ENCODE measurements at regions not wholly inside any gene's neighbourhood (a gene's known extent, or its start where the extent isn't known, plus 50 kb on each side); places are given as distances from the start of the nearest gene placed in this dataset.
A peak's percentile ranks its signal among the peaks of the same experiment; 100 is the strongest.

DNA sequence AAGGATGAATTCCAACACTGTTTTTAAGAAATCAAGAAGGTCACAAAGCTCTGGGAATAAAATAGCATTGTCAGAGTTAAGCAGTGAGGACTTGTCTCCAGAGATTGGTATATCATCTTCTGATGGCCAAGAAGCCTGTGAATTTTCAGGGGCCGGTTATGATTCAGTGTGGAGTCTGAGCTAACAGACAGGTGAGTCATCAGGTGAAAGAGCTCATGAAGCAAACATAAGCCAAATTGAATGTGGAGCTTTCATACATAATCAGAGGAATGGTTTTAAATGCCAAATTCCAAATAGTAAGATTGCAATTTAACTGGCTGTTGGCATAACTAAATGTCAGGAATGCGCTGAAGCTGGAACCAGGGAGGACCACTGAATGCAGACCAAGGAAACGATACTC lies 494.2 kb downstream of the MTRR start:
- DNase-seq = no peak
- Histone ChIP-seq H3K4me3 (ENCODE audit: insufficient read depth, low read depth, low read length) (no peak overlapping the region), H3K36me3 (replicated peaks; ENCODE audit: control insufficient read depth, insufficient read depth, low read length) (no peaks in the 10 kb centered on the region), H3K27me3 (ENCODE audit: control insufficient read depth, insufficient read depth, low read length) (no peaks in the 10 kb centered on the region)

DNA sequence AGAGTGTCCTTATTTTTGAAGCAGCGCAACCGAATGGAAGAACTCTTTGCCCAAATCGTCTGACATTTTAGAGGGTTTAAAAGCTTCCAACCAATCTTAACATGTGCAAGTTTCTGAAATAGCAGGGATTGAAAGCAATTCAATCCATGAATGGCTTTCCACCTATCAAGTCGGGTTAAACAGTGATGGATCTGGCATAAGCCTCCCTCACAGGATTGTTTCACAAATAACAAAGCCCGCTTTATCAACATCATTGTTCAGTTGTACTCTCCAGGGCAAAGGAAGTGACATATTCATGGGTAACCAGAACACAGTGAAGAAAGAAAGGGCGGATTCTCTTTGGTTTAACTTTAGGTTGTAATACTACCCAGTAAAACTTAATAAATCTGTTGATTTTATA lies 497.3 kb downstream of the MTRR start:
- DNase-seq = no peak
- Histone ChIP-seq H3K27me3 (ENCODE audit: control insufficient read depth, insufficient read depth, low read length) (no peaks in the 10 kb centered on the region), H3K4me3 (ENCODE audit: insufficient read depth, low read depth, low read length) (no peak overlapping the region), H3K36me3 (replicated peaks; ENCODE audit: control insufficient read depth, insufficient read depth, low read length) (no peaks in the 10 kb centered on the region)

DNA sequence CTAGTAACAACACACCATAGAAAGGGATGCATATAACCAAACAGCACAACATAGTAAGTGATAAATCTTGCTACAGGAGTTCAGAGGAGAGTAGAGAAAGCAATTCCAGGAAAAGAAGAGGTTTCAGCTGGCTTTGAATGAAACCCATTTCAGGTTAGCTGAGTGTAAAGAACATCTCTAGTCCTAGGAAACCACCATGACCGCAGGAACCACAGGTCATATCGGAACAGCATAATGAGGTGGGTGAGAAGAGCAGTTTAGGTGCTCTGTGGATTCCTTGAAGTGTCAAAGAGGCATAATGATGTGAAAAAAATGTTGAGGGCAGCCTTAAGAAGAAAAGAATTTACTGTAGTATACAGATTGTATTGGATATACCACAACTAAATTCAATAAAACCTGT lies 507.5 kb downstream of the MTRR start:
- no peaks in the 10 kb centered on the region for H3K36me3 ChIP-seq (replicated peaks; ENCODE audit: control insufficient read depth, insufficient read depth, low read length)
- H3K4me3 ChIP-seq (ENCODE audit: insufficient read depth, low read depth, low read length) = no peak overlapping the region
- no peak for DNase-seq
- no peaks in the 10 kb centered on the region for H3K27me3 ChIP-seq (ENCODE audit: control insufficient read depth, insufficient read depth, low read length)

DNA sequence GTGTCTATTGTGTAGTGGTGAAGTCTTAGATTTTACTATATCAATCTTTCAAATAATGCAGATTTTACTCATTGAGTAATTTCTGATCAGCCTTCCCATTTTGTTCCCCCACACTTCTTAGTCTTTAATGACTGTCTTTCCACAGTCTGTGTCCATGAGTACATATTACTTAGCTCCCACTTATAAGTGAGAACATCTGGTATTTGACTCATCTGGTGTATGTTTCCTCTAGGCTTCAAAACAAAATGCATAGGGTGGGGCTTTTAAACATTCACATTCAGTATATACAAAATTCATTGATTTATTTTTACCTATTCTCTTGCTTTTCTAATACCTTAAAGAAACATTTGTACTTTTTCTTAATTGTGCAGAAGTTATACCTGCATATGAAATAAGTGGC lies 513.0 kb downstream of the MTRR start:
- Histone ChIP-seq H3K36me3 (replicated peaks; ENCODE audit: control insufficient read depth, insufficient read depth, low read length) (no peaks in the 10 kb centered on the region), H3K4me3 (ENCODE audit: insufficient read depth, low read depth, low read length) (no peak overlapping the region), H3K27me3 (ENCODE audit: control insufficient read depth, insufficient read depth, low read length) (no peaks in the 10 kb centered on the region)
- no peak for DNase-seq

DNA sequence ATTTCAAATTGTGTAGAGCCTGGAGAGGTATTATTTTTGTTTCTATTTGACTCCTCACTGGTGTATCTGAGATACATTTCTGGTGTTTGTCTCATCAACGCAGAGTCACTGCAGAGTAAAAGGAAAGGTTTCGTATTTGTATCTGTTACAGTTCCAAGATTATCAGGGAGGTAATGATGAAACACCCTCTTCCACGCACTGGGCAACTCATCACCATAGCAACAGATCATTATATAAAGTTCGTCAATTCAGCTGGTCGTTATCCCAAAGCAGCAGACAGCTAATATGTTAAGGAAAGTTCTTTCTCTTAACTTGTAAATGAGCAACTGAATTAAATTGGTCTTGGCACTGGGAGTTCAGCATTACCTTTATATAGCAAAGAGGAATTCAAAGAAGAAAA lies 513.5 kb downstream of the MTRR start:
- no peaks in the 10 kb centered on the region for H3K27me3 ChIP-seq (ENCODE audit: control insufficient read depth, insufficient read depth, low read length)
- H3K4me3 ChIP-seq (ENCODE audit: insufficient read depth, low read depth, low read length) = no peak overlapping the region
- DNase-seq = no peak
- H3K36me3 ChIP-seq (replicated peaks; ENCODE audit: control insufficient read depth, insufficient read depth, low read length) = no peaks in the 10 kb centered on the region

DNA sequence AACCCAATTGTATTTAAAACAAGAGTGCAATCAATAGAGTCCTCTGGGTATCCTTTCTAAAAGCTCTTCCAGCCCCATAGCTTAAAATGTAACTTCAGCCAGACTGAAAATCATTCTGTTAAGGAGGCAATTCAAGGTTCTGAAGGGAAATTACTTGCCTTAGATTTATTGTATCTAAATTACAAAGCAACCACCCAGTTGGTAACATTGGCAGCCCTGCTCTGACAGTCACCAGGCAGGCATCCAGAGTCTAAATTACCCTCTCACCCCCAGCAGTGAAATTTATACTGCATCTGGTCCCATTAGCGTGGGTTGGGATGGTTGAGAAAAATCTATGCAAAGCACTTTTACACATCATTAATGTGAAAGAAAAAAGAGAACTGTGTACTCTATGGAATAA lies 514.7 kb downstream of the MTRR start:
- DNase-seq = no peak
- no peak overlapping the region for H3K4me3 ChIP-seq (ENCODE audit: insufficient read depth, low read depth, low read length)
- H3K36me3 ChIP-seq (replicated peaks; ENCODE audit: control insufficient read depth, insufficient read depth, low read length) = no peaks in the 10 kb centered on the region
- no peaks in the 10 kb centered on the region for H3K27me3 ChIP-seq (ENCODE audit: control insufficient read depth, insufficient read depth, low read length)

DNA sequence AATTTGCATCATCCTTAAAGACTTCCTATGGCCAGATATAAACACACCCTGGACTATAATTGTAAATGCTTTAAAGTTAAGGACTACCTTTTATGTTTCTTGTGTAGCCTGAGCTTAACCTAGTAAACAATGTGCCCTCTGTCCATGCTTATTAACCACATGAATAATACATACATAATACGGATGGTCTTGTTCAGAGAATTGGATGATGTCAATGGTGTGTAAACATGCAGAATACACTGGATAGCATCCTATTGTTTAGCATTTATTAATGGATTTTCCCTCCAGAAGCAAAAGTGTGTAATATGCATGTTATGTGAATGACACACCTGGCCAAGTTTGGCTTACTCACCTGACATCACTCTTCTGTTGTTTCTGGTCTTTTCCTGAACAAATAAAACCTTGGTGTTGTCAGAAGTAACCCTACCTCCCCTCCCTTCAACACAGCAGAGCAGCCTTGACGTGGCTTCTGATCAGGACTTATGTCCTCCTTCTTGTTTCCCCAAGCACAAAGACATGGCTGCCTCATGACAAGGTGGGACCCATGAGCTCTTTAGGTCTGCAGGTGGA lies 517.9 kb downstream of the MTRR start:
- no peak for DNase-seq
- no peaks in the 10 kb centered on the region for H3K27me3 ChIP-seq (ENCODE audit: control insufficient read depth, insufficient read depth, low read length)

DNA sequence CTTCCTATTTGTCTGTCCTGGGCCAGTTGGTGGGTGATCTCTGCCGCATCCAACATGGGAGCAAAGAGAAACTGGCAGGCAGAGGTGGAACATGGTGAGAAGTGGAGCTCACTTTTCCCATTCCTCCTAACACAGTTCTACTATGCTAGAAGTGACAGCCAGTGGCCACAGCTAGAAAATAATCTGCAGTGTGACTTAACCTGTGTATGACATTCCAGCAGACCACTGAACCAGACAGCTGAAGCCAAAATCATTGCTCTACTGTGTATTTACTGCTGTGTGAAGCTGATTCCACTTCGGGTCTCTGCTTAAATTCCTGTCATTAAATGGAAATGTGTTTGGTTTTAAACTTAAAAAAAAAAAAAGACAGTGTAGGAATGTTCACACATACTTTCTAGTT lies 523.0 kb downstream of the MTRR start:
- Histone ChIP-seq H3K27me3 (ENCODE audit: control insufficient read depth, insufficient read depth, low read length) (no peaks in the 10 kb centered on the region), H3K36me3 (replicated peaks; ENCODE audit: control insufficient read depth, insufficient read depth, low read length) (no peaks in the 10 kb centered on the region), H3K4me3 (ENCODE audit: insufficient read depth, low read depth, low read length) (no peak overlapping the region)
- no peak for DNase-seq

More for the DNA sequence above, 517.9 kb downstream of the MTRR start:
- no peaks in the 10 kb centered on the region for H3K36me3 ChIP-seq (replicated peaks; ENCODE audit: control insufficient read depth, insufficient read depth, low read length)
- no peak overlapping the region for H3K4me3 ChIP-seq (ENCODE audit: insufficient read depth, low read depth, low read length)

DNA sequence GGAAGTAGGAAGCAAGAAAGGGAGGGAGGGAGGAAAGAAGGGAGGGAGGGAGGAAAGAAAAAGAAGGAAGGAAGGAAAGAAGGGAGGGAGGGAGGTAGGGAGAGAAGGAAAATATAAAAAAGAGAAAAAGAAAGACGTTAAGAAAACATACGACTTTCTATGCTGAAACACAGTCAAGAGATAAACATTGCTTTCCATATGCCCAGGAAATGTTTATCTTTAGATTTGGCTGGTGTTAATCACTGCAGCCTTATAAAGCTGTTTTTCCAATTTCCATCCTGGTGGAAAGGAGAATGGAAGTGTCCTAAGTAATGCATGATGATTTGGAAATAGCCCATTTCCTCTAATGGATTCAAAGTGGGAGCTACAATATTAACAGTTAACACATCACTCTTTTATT lies 524.3 kb downstream of the MTRR start:
- DNase-seq = no peak
- Histone ChIP-seq H3K4me3 (ENCODE audit: insufficient read depth, low read depth, low read length) (no peak overlapping the region), H3K27me3 (ENCODE audit: control insufficient read depth, insufficient read depth, low read length) (no peaks in the 10 kb centered on the region), H3K36me3 (replicated peaks; ENCODE audit: control insufficient read depth, insufficient read depth, low read length) (no peaks in the 10 kb centered on the region)

DNA sequence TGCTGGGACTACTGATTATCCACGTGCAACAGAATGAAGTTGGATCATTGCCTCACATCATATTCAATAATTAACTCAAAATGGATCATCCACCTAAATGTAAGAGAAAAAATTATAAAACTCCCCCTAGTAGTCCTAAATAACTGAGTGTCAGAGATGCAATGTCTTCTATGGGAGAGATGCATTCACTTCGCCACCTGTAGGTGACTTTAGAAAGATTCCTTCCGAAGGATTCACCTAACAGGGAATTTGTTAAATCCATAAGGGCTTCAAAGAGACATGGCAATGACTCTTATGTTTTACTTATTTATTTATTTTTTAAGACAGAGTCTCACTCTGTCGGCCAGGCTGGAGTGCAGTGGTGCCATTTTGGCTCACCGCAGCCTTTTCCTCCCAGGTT lies 526.0 kb downstream of the MTRR start:
- no peaks in the 10 kb centered on the region for H3K27me3 ChIP-seq (ENCODE audit: control insufficient read depth, insufficient read depth, low read length)
- H3K36me3 ChIP-seq (replicated peaks; ENCODE audit: control insufficient read depth, insufficient read depth, low read length) = no peaks in the 10 kb centered on the region
- DNase-seq = peak; percentile 17

DNA sequence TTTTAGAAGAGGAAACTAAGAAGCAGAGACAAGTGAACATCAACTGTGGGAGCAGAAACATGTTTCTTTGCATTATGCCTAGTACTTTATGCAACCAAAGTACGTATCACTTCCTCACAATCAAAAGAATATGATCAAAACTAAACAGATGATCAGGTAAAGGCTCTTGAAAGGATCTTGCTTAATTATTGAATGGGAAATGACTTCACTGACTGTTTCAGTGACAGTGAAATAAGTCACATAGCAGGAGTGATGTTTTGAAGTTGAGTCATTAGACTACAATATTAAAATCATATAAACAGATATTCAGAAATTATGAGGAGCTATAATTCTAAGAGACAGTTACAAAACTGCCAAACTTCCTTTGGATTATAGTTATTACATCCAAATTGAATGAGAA lies 527.3 kb downstream of the MTRR start:
- Histone ChIP-seq H3K36me3 (replicated peaks; ENCODE audit: control insufficient read depth, insufficient read depth, low read length) (no peaks in the 10 kb centered on the region), H3K4me3 (ENCODE audit: insufficient read depth, low read depth, low read length) (no peak overlapping the region), H3K27me3 (ENCODE audit: control insufficient read depth, insufficient read depth, low read length) (no peaks in the 10 kb centered on the region)
- DNase-seq = no peak

More for the DNA sequence above, 526.0 kb downstream of the MTRR start:
- H3K4me3 ChIP-seq (ENCODE audit: insufficient read depth, low read depth, low read length) = no peak overlapping the region

DNA sequence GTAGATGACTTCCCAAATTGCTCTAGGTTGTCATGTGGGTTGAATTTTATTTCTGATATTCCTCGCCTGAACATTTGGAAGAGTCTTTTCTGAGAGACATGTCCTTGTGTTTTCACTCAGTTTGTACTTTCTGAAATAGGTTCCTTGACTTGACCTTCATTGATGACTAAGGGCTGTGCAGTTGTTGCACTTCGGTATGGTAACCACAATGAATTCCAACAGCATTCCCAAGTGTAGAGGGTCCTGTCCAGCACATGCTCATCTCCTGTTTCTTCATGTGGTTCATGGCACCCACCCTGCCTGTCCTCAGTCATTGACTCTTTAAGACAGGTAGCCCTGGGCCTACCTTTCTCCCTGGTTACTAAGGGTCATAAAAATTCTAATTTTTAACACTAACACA lies 527.8 kb downstream of the MTRR start:
- H3K27me3 ChIP-seq (ENCODE audit: control insufficient read depth, insufficient read depth, low read length) = no peaks in the 10 kb centered on the region
- DNase-seq = no peak
- H3K4me3 ChIP-seq (ENCODE audit: insufficient read depth, low read depth, low read length) = no peak overlapping the region
- H3K36me3 ChIP-seq (replicated peaks; ENCODE audit: control insufficient read depth, insufficient read depth, low read length) = no peaks in the 10 kb centered on the region

DNA sequence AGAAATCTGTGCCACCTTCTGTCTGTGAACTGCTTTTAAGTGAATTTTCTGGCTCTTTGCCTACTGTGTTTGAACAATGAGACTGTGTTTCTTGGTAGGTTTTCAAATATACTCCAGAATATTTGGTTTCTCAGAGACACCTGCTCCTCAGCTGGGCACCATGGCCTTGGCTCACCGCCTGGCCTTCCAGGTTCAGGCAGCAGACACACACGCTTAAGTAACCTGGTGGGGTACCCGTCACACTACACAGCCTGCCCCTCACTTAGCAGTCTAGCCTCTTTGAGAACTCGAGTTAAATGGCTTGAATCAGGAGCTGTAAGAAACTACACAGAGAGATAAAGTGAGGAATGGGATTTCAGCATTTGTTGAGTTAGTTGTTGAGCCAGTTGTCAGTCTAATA lies 530.5 kb downstream of the MTRR start:
- H3K27me3 ChIP-seq (ENCODE audit: control insufficient read depth, insufficient read depth, low read length) = no peaks in the 10 kb centered on the region
- no peaks in the 10 kb centered on the region for H3K36me3 ChIP-seq (replicated peaks; ENCODE audit: control insufficient read depth, insufficient read depth, low read length)
- no peak overlapping the region for H3K4me3 ChIP-seq (ENCODE audit: insufficient read depth, low read depth, low read length)
- no peak for DNase-seq

DNA sequence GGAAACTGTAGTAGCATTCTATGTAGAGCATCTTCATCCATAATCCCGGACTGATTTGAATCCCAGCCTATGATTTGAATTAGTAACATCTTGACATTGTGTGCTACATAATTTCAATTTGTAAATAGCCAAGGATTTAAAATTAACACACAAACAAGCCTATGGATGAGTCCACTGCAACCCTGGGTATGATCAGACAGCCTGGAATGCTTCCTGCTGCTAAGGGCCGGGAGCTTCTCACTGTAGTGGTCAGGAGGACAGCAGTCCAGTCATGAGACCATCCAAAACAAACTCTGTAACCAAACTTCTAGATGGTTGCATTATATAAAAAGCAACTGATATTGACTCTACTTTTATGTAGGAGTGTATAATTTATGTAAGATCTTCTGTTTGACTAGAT lies 539.3 kb downstream of the MTRR start:
- DNase-seq = no peak
- no peak overlapping the region for H3K4me3 ChIP-seq (ENCODE audit: insufficient read depth, low read depth, low read length)

DNA sequence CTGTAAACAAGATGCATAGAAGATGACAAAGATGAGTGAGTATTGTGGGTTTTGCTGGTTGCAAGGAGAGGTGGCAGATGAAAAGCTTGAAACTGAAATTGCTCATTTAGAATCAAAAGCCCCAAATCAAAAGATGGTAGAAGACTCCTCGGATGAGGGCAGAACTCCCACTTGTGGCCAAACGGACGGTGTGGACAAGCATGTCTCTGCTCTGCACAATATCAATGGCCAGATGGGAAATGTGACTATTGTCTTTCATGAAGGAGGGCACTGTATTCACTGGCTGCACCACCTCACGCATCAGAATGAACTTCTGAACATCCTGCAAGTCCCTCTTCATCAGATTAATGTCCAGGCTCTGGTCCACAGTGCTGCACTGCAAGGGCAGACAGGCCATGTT lies 541.7 kb downstream of the MTRR start:
- no peaks in the 10 kb centered on the region for H3K36me3 ChIP-seq (replicated peaks; ENCODE audit: control insufficient read depth, insufficient read depth, low read length)
- no peaks in the 10 kb centered on the region for H3K27me3 ChIP-seq (ENCODE audit: control insufficient read depth, insufficient read depth, low read length)
- DNase-seq = no peak
- H3K4me3 ChIP-seq (ENCODE audit: insufficient read depth, low read depth, low read length) = no peak overlapping the region

More for the DNA sequence above, 539.3 kb downstream of the MTRR start:
- Histone ChIP-seq H3K27me3 (ENCODE audit: control insufficient read depth, insufficient read depth, low read length) (no peaks in the 10 kb centered on the region), H3K36me3 (replicated peaks; ENCODE audit: control insufficient read depth, insufficient read depth, low read length) (no peaks in the 10 kb centered on the region)

DNA sequence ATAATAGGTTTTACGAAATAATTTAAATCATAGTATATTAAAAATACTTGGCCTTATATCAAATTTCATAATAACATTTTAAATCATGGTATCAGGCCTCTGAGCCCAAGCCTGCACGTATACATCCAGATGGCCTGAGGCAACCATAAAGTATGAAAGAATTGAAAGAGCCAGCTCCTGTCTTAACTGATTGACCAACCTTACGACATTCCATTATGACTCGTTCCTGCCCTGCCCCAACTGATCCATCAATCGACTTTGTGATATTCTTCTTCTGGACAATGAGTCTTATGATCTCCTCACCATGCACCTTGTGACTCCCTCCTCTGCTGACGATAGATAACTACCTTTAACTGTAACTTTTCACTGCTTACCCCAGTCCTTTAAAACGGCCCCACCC lies 545.0 kb downstream of the MTRR start:
- no peak for DNase-seq
- Histone ChIP-seq H3K4me3 (ENCODE audit: insufficient read depth, low read depth, low read length) (no peak overlapping the region), H3K36me3 (replicated peaks; ENCODE audit: control insufficient read depth, insufficient read depth, low read length) (no peaks in the 10 kb centered on the region), H3K27me3 (ENCODE audit: control insufficient read depth, insufficient read depth, low read length) (no peaks in the 10 kb centered on the region)

Measured in H7 (cell line).